Right hindlimb (tissue), 1 donor: ENCODE measurements at regions not wholly inside any gene's neighbourhood (a gene's known extent, or its start where the extent isn't known, plus 50 kb on each side); places are given as distances from the start of the nearest gene placed in this dataset.
A peak's percentile ranks its signal among the peaks of the same experiment; 100 is the strongest.
"Not testable (repeated sequence)": the region's sequence is repeated elsewhere in the genome, so short reads cannot be mapped to it uniquely, and the experiment has no call there.

ENCODE experiments used
- DNase-seq: peaks from one replicate; pipeline ENCODE4 v3.0.0-alpha.2; 2018

- no peak for DNase-seq
These were observed 302.7 kb downstream of the SFMBT2 start for GRCh38 chr10:7108141-7108540.

GRCh38 chr10:7107285-7107684 lies 303.5 kb downstream of the SFMBT2 start:
- DNase-seq, result no peak

GRCh38 chr10:7104379-7104778 lies 306.5 kb downstream of the SFMBT2 start:
- DNase-seq, result not testable (repeated sequence)

- no peak for DNase-seq
These were observed 308.1 kb downstream of the SFMBT2 start for GRCh38 chr10:7102557-7103349.

- no peak for DNase-seq
These were observed 308.8 kb downstream of the SFMBT2 start for GRCh38 chr10:7102084-7102483.

GRCh38 chr10:7101451-7101850 lies 309.4 kb downstream of the SFMBT2 start:
- DNase-seq, result no peak

- DNase-seq, result no peak
These were observed 310.7 kb downstream of the SFMBT2 start for GRCh38 chr10:7100032-7100702.

GRCh38 chr10:7098160-7098762 lies 312.6 kb downstream of the SFMBT2 start:
- no peak for DNase-seq

- DNase-seq, result no peak
These were observed 316.1 kb downstream of the SFMBT2 start for GRCh38 chr10:7094781-7095180.

GRCh38 chr10:7093368-7093767 lies 317.5 kb downstream of the SFMBT2 start:
- no peak for DNase-seq

- no peak for DNase-seq
These were observed 318.2 kb downstream of the SFMBT2 start for GRCh38 chr10:7092603-7093002.

- no peak for DNase-seq
These were observed 320.3 kb downstream of the SFMBT2 start for GRCh38 chr10:7090529-7090928.

- peak; percentile 41 for DNase-seq
These were observed 324.8 kb downstream of the SFMBT2 start for GRCh38 chr10:7085913-7086589.

- no peak for DNase-seq
These were observed 325.5 kb downstream of the SFMBT2 start for GRCh38 chr10:7085147-7085912.

GRCh38 chr10:7084280-7085005 lies 326.4 kb downstream of the SFMBT2 start:
- DNase-seq, result no peak

- no peak for DNase-seq
These were observed 327.9 kb downstream of the SFMBT2 start for GRCh38 chr10:7082967-7083366.

- no peak for DNase-seq
These were observed 333.0 kb downstream of the SFMBT2 start for GRCh38 chr10:7077880-7078279.

GRCh38 chr10:7075851-7076250 lies 335.0 kb downstream of the SFMBT2 start:
- peak; percentile 28 for DNase-seq

GRCh38 chr10:7075110-7075509 lies 335.7 kb downstream of the SFMBT2 start:
- peak; percentile 45 for DNase-seq

- no peak for DNase-seq
These were observed 339.4 kb downstream of the SFMBT2 start for GRCh38 chr10:7071421-7071820.

GRCh38 chr10:7070950-7071349 lies 339.9 kb downstream of the SFMBT2 start:
- DNase-seq, result no peak

GRCh38 chr10:7069706-7070105 lies 341.1 kb downstream of the SFMBT2 start:
- DNase-seq, result no peak
